ENCODE measurements at regions not wholly inside any gene's neighbourhood (a gene's known extent, or its start where the extent isn't known, plus 50 kb on each side); places are given as distances from the start of the nearest gene placed in this dataset.
"Not testable (repeated sequence)": the region's sequence is repeated elsewhere in the genome, so short reads cannot be mapped to it uniquely, and the experiment has no call there.

GRCh38 chr4:163724495-163724894, 230.0 kb downstream of the TMA16 start:
- POLR2A ChIA-PET; H3K36me3 Mint-ChIP-seq; H3K4me1 Mint-ChIP-seq; ATAC-seq (ENCODE audit: low read depth); H3K27ac Mint-ChIP-seq; H3K9me3 Mint-ChIP-seq; H3K4me3 Mint-ChIP-seq; DNase-seq; H3K27me3 Mint-ChIP-seq: not testable (repeated sequence)

GRCh38 chr4:163726641-163727040, 232.2 kb downstream of the TMA16 start:
- ATAC-seq (ENCODE audit: low read depth) (no peak), DNase-seq (no peak)
- H3K4me1 Mint-ChIP-seq, result no peaks in the 10 kb centered on the region
- POLR2A ChIA-PET, result no interaction called here
- peaks cover 3% of the 10 kb centered on the region for H3K9me3 Mint-ChIP-seq
- H3K27ac Mint-ChIP-seq, result no peak overlapping the region
- H3K4me3 Mint-ChIP-seq, result no peak overlapping the region
- no peaks in the 10 kb centered on the region for H3K27me3 Mint-ChIP-seq
- H3K36me3 Mint-ChIP-seq, result no peaks in the 10 kb centered on the region

- POLR2A ChIA-PET, result no interaction called here
- no peak for DNase-seq
- no peak for ATAC-seq (ENCODE audit: low read depth)
- no peak overlapping the region for H3K4me3 Mint-ChIP-seq
- H3K4me1 Mint-ChIP-seq, result no peaks in the 10 kb centered on the region
- H3K27ac Mint-ChIP-seq, result no peak overlapping the region
- H3K36me3 Mint-ChIP-seq, result no peaks in the 10 kb centered on the region
- H3K9me3 Mint-ChIP-seq, result peaks cover 3% of the 10 kb centered on the region
- H3K27me3 Mint-ChIP-seq, result peaks cover 2% of the 10 kb centered on the region
These were observed 236.6 kb downstream of the TMA16 start for GRCh38 chr4:163731071-163731470.

- peaks cover 2% of the 10 kb centered on the region for H3K27me3 Mint-ChIP-seq
- no peak overlapping the region for H3K4me3 Mint-ChIP-seq
- POLR2A ChIA-PET, result no interaction called here
- H3K27ac Mint-ChIP-seq, result no peak overlapping the region
- no peaks in the 10 kb centered on the region for H3K4me1 Mint-ChIP-seq
- ATAC-seq (ENCODE audit: low read depth), result no peak
- H3K9me3 Mint-ChIP-seq, result peaks cover 3% of the 10 kb centered on the region
- DNase-seq, result no peak
- no peaks in the 10 kb centered on the region for H3K36me3 Mint-ChIP-seq
These were observed 238.0 kb downstream of the TMA16 start for GRCh38 chr4:163732473-163732872.

- Mint-ChIP-seq H3K4me1 (no peaks in the 10 kb centered on the region), H3K27me3 (peaks cover 2% of the 10 kb centered on the region), H3K4me3 (no peak overlapping the region), H3K9me3 (no peaks in the 10 kb centered on the region), H3K27ac (no peak overlapping the region), H3K36me3 (no peaks in the 10 kb centered on the region)
- DNase-seq (no peak), ATAC-seq (ENCODE audit: low read depth) (no peak)
- POLR2A ChIA-PET, result no interaction called here
These were observed 242.4 kb downstream of the TMA16 start for GRCh38 chr4:163736876-163737275.

GRCh38 chr4:163737846-163738245, 243.4 kb downstream of the TMA16 start:
- not testable (repeated sequence) for H3K9me3 Mint-ChIP-seq, DNase-seq

GRCh38 chr4:163738521-163738920, 244.0 kb downstream of the TMA16 start:
- Mint-ChIP-seq H3K4me3 (no peak overlapping the region), H3K9me3 (no peaks in the 10 kb centered on the region), H3K27me3 (peaks cover 2% of the 10 kb centered on the region), H3K27ac (no peak overlapping the region), H3K36me3 (no peaks in the 10 kb centered on the region), H3K4me1 (no peaks in the 10 kb centered on the region)
- POLR2A ChIA-PET, result no interaction called here
- DNase-seq (no peak), ATAC-seq (ENCODE audit: low read depth) (no peak)

More at GRCh38 chr4:163737846-163738245, 243.4 kb downstream of the TMA16 start:
- H3K4me1 Mint-ChIP-seq; ATAC-seq (ENCODE audit: low read depth); POLR2A ChIA-PET; H3K36me3 Mint-ChIP-seq; H3K27me3 Mint-ChIP-seq; H3K4me3 Mint-ChIP-seq; H3K27ac Mint-ChIP-seq: not testable (repeated sequence)

DNA sequence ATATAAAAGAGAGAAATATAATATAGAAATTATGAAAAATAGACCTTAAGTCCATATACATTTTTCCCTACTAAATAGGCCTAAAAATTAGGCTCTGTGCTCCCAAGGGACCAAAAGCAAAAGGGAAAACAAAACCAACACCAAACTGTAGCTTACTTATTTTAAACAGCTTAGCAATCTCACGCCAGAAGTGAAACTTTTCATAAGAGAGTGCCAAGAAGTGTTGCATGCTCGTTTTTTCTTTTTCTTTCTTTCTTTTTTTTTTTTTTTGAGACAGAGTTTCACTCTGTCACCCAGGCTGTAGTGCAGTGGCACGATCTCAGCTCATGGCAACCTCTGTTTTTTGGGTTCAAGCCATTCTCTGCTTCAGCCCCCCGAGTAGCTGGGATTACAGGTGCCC, 250.4 kb downstream of the TMA16 start:
- Mint-ChIP-seq H3K27me3 (no peaks in the 10 kb centered on the region), H3K36me3 (no peaks in the 10 kb centered on the region), H3K27ac (no peak overlapping the region), H3K4me3 (no peak overlapping the region), H3K9me3 (no peaks in the 10 kb centered on the region), H3K4me1 (peaks cover 1% of the 10 kb centered on the region)
- DNase-seq (no peak), ATAC-seq (ENCODE audit: low read depth) (no peak)
- POLR2A ChIA-PET, result no interaction called here

GRCh38 chr4:163747293-163747692, 252.8 kb downstream of the TMA16 start:
- POLR2A ChIA-PET, result no interaction called here
- H3K36me3 Mint-ChIP-seq, result no peaks in the 10 kb centered on the region
- H3K27me3 Mint-ChIP-seq, result no peaks in the 10 kb centered on the region
- H3K4me1 Mint-ChIP-seq, result peaks cover 1% of the 10 kb centered on the region
- H3K27ac Mint-ChIP-seq, result no peak overlapping the region
- ATAC-seq (ENCODE audit: low read depth) (no peak), DNase-seq (no peak)
- no peak overlapping the region for H3K4me3 Mint-ChIP-seq
- no peaks in the 10 kb centered on the region for H3K9me3 Mint-ChIP-seq

GRCh38 chr4:163747886-163748285, 253.4 kb downstream of the TMA16 start:
- ATAC-seq (ENCODE audit: low read depth), result no peak
- no peak overlapping the region for H3K4me3 Mint-ChIP-seq
- POLR2A ChIA-PET, result no interaction called here
- H3K4me1 Mint-ChIP-seq, result peaks cover 1% of the 10 kb centered on the region
- no peak for DNase-seq
- no peaks in the 10 kb centered on the region for H3K36me3 Mint-ChIP-seq
- no peaks in the 10 kb centered on the region for H3K9me3 Mint-ChIP-seq
- H3K27ac Mint-ChIP-seq, result no peak overlapping the region
- H3K27me3 Mint-ChIP-seq, result no peaks in the 10 kb centered on the region

DNA sequence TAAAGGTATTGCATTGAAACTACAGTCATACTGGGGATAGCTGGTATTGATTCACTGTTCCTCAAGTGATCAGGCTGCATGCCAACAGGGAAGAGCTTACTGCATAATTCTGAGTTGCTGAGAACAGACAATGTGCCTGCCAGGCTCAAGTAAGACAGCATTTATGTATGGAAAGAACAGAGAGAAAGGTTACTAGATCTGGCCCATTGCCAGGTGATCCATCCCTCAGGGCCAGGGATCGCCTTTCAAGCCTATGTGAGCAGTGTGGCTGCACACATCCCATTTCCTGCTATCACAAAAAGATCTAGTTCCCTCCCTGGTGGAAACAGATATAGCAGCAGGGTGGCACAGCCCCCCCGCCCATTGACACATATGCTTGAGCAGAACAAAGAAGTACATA, 254.0 kb downstream of the TMA16 start:
- Mint-ChIP-seq H3K9me3 (no peaks in the 10 kb centered on the region), H3K36me3 (no peaks in the 10 kb centered on the region), H3K27me3 (no peaks in the 10 kb centered on the region), H3K27ac (no peak overlapping the region), H3K4me1 (peaks cover 1% of the 10 kb centered on the region), H3K4me3 (no peak overlapping the region)
- no peak for DNase-seq
- POLR2A ChIA-PET, result no interaction called here
- no peak for ATAC-seq (ENCODE audit: low read depth)

- no peak for ATAC-seq (ENCODE audit: low read depth)
- Mint-ChIP-seq H3K27ac (no peak overlapping the region), H3K9me3 (no peaks in the 10 kb centered on the region), H3K4me3 (no peak overlapping the region), H3K4me1 (no peaks in the 10 kb centered on the region), H3K27me3 (no peaks in the 10 kb centered on the region), H3K36me3 (no peaks in the 10 kb centered on the region)
- no peak for DNase-seq
- POLR2A ChIA-PET, result no interaction called here
These were observed 260.5 kb downstream of the TMA16 start for GRCh38 chr4:163755013-163755412.

GRCh38 chr4:163757219-163757618, 262.7 kb downstream of the TMA16 start:
- POLR2A ChIA-PET, result no interaction called here
- no peaks in the 10 kb centered on the region for H3K9me3 Mint-ChIP-seq
- H3K4me1 Mint-ChIP-seq, result no peaks in the 10 kb centered on the region
- H3K27me3 Mint-ChIP-seq, result no peaks in the 10 kb centered on the region
- no peak overlapping the region for H3K27ac Mint-ChIP-seq
- no peaks in the 10 kb centered on the region for H3K36me3 Mint-ChIP-seq
- no peak overlapping the region for H3K4me3 Mint-ChIP-seq
- no peak for DNase-seq
- no peak for ATAC-seq (ENCODE audit: low read depth)

DNA sequence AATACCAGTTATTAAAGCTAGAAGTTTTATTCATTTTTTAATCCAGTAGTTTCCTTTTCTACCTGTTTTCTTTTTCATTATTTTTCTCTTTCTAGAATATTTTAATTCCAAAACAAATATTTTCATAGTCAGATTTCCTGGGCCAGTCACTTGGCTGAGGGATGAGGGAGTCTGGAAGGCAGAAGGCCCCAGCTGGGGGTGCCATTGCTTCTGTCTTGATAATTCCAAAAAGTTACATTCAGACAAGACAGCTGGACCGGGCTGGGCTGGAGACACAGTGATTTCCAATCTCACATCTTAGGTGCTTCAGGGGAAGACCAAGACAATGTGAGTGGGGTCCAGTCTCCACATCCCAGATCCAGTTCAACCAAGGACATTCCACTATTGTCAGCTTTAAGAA, 263.5 kb downstream of the TMA16 start:
- H3K4me3 Mint-ChIP-seq, result no peak overlapping the region
- no peak overlapping the region for H3K27ac Mint-ChIP-seq
- no peaks in the 10 kb centered on the region for H3K27me3 Mint-ChIP-seq
- POLR2A ChIA-PET, result no interaction called here
- no peaks in the 10 kb centered on the region for H3K4me1 Mint-ChIP-seq
- DNase-seq (no peak), ATAC-seq (ENCODE audit: low read depth) (no peak)
- H3K36me3 Mint-ChIP-seq, result no peaks in the 10 kb centered on the region
- H3K9me3 Mint-ChIP-seq, result no peaks in the 10 kb centered on the region

DNA sequence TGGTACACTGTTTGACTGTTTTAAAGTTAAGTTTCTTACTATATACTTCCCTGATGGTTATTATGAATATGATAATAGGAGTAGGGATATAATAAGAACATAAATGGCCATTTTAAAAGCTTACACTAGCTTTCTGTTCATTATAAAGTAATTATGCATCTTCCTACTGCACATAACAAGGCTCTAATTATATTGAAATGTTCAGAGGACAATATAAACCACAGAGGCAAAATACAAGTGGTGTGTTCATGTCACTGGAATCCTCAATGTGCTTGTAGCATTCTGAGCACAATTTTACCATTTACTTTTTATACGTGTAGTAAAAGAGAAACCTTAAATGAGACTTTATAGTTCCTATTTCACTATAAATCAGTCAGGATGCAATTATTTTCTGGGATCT, 268.3 kb downstream of the TMA16 start:
- ATAC-seq (ENCODE audit: low read depth) (no peak), DNase-seq (no peak)
- Mint-ChIP-seq H3K4me1 (no peaks in the 10 kb centered on the region), H3K27ac (no peak overlapping the region), H3K27me3 (no peaks in the 10 kb centered on the region), H3K9me3 (no peaks in the 10 kb centered on the region), H3K36me3 (no peaks in the 10 kb centered on the region), H3K4me3 (no peak overlapping the region)
- POLR2A ChIA-PET, result no interaction called here
